HEK293T (cell line): ENCODE measurements at regions not wholly inside any gene's neighbourhood (a gene's known extent, or its start where the extent isn't known, plus 50 kb on each side); places are given as distances from the start of the nearest gene placed in this dataset.

Experiments used
- ARNT ChIP-seq: fragments of 450-650 bp; IDR thresholded peaks from 2 replicates; pipeline ENCODE4 v1.6.1; 2017; ENCODE audit warnings: mild to moderate bottlenecking
- BHLHE40 ChIP-seq: fragments of 450-650 bp; IDR thresholded peaks from 2 replicates; pipeline ENCODE4 v1.6.1; 2016; ENCODE audit warnings: mild to moderate bottlenecking, moderate library complexity, borderline replicate concordance
- CTBP1 ChIP-seq: fragments of 450-650 bp; IDR thresholded peaks from 2 replicates; pipeline ENCODE4 v1.6.1; 2016; ENCODE audit warnings: borderline replicate concordance
- FOXA1 ChIP-seq: fragments of 450-650 bp; IDR thresholded peaks from 2 replicates; pipeline ENCODE4 v1.6.1; 2016; ENCODE audit warnings: mild to moderate bottlenecking
- FOXK2 ChIP-seq: fragments of 450-650 bp; IDR thresholded peaks from 2 replicates; pipeline ENCODE4 v1.6.1; 2016; ENCODE audit warnings: mild to moderate bottlenecking
- FOXM1 ChIP-seq: fragments of 450-650 bp; IDR thresholded peaks from 2 replicates; pipeline ENCODE4 v1.6.1; 2017; ENCODE audit warnings: mild to moderate bottlenecking, borderline replicate concordance
- HDGF ChIP-seq: fragments of 450-650 bp; IDR thresholded peaks from 2 replicates; pipeline ENCODE4 v1.6.1; 2017; ENCODE audit warnings: antibody characterized with exemption, borderline replicate concordance
- LEF1 ChIP-seq: fragments of 450-650 bp; IDR thresholded peaks from 2 replicates; pipeline ENCODE4 v1.6.1; 2017; ENCODE audit warnings: mild to moderate bottlenecking, borderline replicate concordance
- NFRKB ChIP-seq: fragments of 450-650 bp; IDR thresholded peaks from 2 replicates; pipeline ENCODE4 v1.6.1; 2016; ENCODE audit warnings: mild to moderate bottlenecking, moderate library complexity
- SP1 ChIP-seq: fragments of 450-650 bp; IDR thresholded peaks from 2 replicates; pipeline ENCODE4 v1.6.1; 2017
- SUZ12 ChIP-seq: fragments of 450-650 bp; IDR thresholded peaks from 2 replicates; pipeline ENCODE4 v1.6.1; 2016; ENCODE audit warnings: mild to moderate bottlenecking
- TARDBP ChIP-seq: fragments of 450-650 bp; IDR thresholded peaks from 2 replicates; pipeline ENCODE4 v1.6.1; 2016
- ZNF384 ChIP-seq: fragments of 450-650 bp; IDR thresholded peaks from 2 replicates; pipeline ENCODE4 v1.6.1; 2016
- TF ChIP-seq, protein P1 (sequence below): fragments of 450-650 bp; IDR thresholded peaks from 2 replicates; pipeline ENCODE4 v1.6.1; 2016

DNA sequence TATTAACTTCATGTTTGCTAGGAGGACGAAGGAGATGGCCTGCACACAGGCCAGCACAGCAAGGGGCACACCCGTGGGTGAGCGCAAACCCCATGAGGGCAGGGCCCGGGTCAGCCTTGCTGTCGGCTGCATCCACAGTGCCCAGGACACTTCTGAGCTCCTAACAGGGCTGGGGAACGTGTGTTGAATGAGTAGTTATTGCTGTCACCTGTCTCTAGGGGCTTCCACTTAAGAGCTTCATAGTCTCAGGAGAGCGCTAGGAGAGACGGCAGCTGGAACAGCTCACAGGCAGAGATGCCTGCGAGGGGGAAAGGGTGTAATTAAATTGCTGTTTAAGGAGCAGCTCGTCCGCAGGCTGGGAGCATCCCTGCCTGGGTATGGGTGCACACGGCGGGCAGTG lies 91.4 kb upstream of the NEURL1B start:
- TF ChIP-seq FOXM1 (no peak), BHLHE40 (no peak), CTBP1 (no peak), NFRKB (no peak), FOXA1 (no peak), TARDBP (no peak), SUZ12 (no peak), SP1 (no peak), HDGF (no peak), ARNT (no peak), LEF1 (no peak), ZNF384 (no peak), FOXK2 (no peak)
- TF ChIP-seq, protein P1, sequence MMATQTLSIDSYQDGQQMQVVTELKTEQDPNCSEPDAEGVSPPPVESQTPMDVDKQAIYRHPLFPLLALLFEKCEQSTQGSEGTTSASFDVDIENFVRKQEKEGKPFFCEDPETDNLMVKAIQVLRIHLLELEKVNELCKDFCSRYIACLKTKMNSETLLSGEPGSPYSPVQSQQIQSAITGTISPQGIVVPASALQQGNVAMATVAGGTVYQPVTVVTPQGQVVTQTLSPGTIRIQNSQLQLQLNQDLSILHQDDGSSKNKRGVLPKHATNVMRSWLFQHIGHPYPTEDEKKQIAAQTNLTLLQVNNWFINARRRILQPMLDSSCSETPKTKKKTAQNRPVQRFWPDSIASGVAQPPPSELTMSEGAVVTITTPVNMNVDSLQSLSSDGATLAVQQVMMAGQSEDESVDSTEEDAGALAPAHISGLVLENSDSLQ, result no peak
